Left lung (tissue), 4 donors: ENCODE measurements at regions not wholly inside any gene's neighbourhood (a gene's known extent, or its start where the extent isn't known, plus 50 kb on each side); places are given as distances from the start of the nearest gene placed in this dataset.

ENCODE experiments used
- ATAC-seq: fragments of 200-7000 bp; cut with Tn5 transposase; one replicate; pipeline ENCODE4 v1.9.1; 2020; ENCODE audit warnings: moderate library complexity
- DNase-seq, 4 donors: peaks; one replicate each; pipeline ENCODE4 v3.0.0-alpha.2; 2013 to 2020
- H3K27ac ChIP-seq, 2 donors: fragments of 200-600 bp; sonication (generic) in 1 of 2; one replicate each; pipeline versions ENCODE4 v1.5.0 to v1.8.0; 2020 to 2021
- H3K27me3 ChIP-seq, 2 donors: fragments of 200-600 bp; sonication (generic) in 1 of 2; one replicate each; pipeline versions ENCODE4 v1.5.0 to v1.8.0; 2020 to 2021
- H3K36me3 ChIP-seq, 2 donors: fragments of 200-600 bp; sonication (generic) in 1 of 2; one replicate each; pipeline versions ENCODE4 v1.5.0 to v1.8.0; 2020 to 2021
- H3K4me1 ChIP-seq, 2 donors: fragments of 200-600 bp; one replicate each; pipeline ENCODE4 v1.8.0; 2021
- H3K4me3 ChIP-seq, 2 donors: fragments of 200-600 bp; sonication (generic) in 1 of 2; one replicate each; pipeline versions ENCODE4 v1.5.0 to v1.8.0; 2020 to 2021; ENCODE audit warnings: mild to moderate bottlenecking in 1 of 2
- H3K9me3 ChIP-seq, 2 donors: fragments of 200-600 bp; sonication (generic) in 1 of 2; one replicate each; pipeline versions ENCODE4 v1.5.0 to v1.8.0; 2020 to 2021
- intact Hi-C, 2 donors: fragments of 100-400 bp; cut with DNase I; formaldehyde crosslinking; loops; one replicate each; pipeline versions ENCODE4 v1.11.2 to v1.14.2; 2022
- TF ChIP-seq, protein P1 (sequence below), 2 donors: fragments of 200-600 bp; sonication (generic) in 1 of 2; IDR thresholded peaks; one replicate each; pipeline versions ENCODE4 v1.5.0 to v1.8.0; 2021; ENCODE audit warnings: antibody characterized with exemption in 2 of 2
- donor health status: DM: no; HTN: yes; CAD: no.
- donor health status: DM: no; HTN: no; CAD: no.

DNA sequence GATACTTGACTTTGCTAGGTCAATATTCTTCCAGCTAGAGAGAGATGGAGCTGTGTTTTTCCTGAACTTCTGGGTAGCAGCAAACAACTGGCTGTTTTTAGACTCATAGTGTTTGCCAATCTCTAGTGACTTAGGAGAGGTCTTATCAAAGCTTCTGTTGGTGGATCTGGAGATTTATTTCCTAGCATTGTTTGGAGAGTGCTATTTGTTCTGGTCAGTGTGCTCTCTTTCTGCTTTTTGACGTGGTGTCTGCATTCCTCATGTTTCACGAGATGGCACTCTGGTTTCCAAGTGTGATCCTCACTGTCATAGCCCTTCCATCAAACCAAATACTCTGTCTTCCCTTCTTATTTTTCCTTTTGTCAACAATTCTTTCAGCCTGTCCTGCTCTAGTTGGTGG lies 88.6 kb upstream of the DAZL start:
- no peak overlapping the region for H3K4me3 ChIP-seq
- intact Hi-C loops, result no loop called here
- no peak overlapping the region for H3K27ac ChIP-seq
- ATAC-seq (no peak), DNase-seq (no peak)
- no peaks in the 10 kb centered on the region for H3K9me3 ChIP-seq
- H3K36me3 ChIP-seq, result no peaks in the 10 kb centered on the region
- TF ChIP-seq, protein P1, sequence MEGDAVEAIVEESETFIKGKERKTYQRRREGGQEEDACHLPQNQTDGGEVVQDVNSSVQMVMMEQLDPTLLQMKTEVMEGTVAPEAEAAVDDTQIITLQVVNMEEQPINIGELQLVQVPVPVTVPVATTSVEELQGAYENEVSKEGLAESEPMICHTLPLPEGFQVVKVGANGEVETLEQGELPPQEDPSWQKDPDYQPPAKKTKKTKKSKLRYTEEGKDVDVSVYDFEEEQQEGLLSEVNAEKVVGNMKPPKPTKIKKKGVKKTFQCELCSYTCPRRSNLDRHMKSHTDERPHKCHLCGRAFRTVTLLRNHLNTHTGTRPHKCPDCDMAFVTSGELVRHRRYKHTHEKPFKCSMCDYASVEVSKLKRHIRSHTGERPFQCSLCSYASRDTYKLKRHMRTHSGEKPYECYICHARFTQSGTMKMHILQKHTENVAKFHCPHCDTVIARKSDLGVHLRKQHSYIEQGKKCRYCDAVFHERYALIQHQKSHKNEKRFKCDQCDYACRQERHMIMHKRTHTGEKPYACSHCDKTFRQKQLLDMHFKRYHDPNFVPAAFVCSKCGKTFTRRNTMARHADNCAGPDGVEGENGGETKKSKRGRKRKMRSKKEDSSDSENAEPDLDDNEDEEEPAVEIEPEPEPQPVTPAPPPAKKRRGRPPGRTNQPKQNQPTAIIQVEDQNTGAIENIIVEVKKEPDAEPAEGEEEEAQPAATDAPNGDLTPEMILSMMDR (IDR thresholded peaks at IDR 0.05), result no peak
- peaks cover 0 to 9% of the 10 kb centered on the region in 2 donors for H3K4me1 ChIP-seq
- H3K27me3 ChIP-seq, result no peaks in the 10 kb centered on the region

- ATAC-seq (no peak), DNase-seq (no peak)
- no peaks in the 10 kb centered on the region for H3K9me3 ChIP-seq
- H3K27ac ChIP-seq, result no peak overlapping the region
- peaks cover 0 to 9% of the 10 kb centered on the region in 2 donors for H3K4me1 ChIP-seq
- intact Hi-C loops, result no loop called here
- no peak overlapping the region for H3K4me3 ChIP-seq
- H3K27me3 ChIP-seq, result no peaks in the 10 kb centered on the region
- TF ChIP-seq, protein P1 (IDR thresholded peaks at IDR 0.05), result no peak
- H3K36me3 ChIP-seq, result no peaks in the 10 kb centered on the region
These were observed 90.5 kb upstream of the DAZL start for GRCh38 chr3:16695710-16696109.

DNA sequence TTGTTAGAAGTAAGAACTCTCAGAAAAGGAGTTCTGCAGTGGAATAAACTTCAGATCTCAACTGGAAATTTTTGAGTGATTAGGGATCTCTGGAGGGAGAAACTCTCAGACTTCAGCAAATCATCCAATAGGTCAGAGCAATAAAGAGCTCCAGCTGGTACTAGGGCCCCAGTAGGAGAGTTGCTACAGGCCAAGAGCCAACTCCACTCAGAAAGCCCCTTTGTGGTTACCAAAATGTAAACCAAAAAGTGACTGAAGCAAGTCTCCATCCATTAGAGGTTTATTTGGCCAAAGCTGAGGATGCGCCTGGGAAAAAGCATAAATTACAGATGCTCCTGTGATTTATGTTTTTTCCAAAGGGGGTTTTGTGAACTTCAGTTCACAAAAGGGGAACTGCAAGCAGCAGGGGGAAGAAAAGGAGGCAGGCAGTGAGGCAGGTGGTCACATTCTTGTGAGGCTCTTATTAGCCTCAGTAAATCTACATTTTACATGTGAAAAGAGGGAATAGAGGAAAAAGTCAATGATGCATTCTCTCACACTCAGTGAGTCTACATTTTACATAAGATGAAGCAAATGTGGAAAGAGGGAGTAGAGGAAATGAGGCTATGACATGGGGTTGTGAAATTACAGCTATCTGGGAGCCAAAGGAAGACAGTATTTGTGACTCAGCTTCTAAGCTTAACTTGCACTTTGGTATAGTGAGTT lies 92.4 kb upstream of the DAZL start:
- ATAC-seq (peak; percentile 31), DNase-seq (no peak)
- H3K27ac ChIP-seq, result peak overlapping the region in 1 of 2 donors; percentile 2
- H3K4me3 ChIP-seq, result no peak overlapping the region
- no peaks in the 10 kb centered on the region for H3K9me3 ChIP-seq
- no peaks in the 10 kb centered on the region for H3K27me3 ChIP-seq
- peaks cover 0 to 9% of the 10 kb centered on the region in 2 donors for H3K4me1 ChIP-seq
- intact Hi-C loops, result no loop called here
- no peaks in the 10 kb centered on the region for H3K36me3 ChIP-seq
- TF ChIP-seq, protein P1 (IDR thresholded peaks at IDR 0.05), result no peak

GRCh38 chr3:16700651-16701050 lies 95.4 kb upstream of the DAZL start:
- Histone ChIP-seq H3K27ac (no peak overlapping the region), H3K9me3 (no peaks in the 10 kb centered on the region), H3K27me3 (no peaks in the 10 kb centered on the region), H3K4me3 (no peak overlapping the region), H3K36me3 (no peaks in the 10 kb centered on the region), H3K4me1 (peaks cover 0 to 13% of the 10 kb centered on the region in 2 donors)
- no peak for DNase-seq
- intact Hi-C loops, result no loop called here
- TF ChIP-seq, protein P1 (IDR thresholded peaks at IDR 0.05), result no peak
- ATAC-seq, result no peak

GRCh38 chr3:16704941-16705340 lies 99.7 kb upstream of the DAZL start:
- peak overlapping the region in 1 of 2 donors; percentile 56 for H3K27ac ChIP-seq
- intact Hi-C loops, result no loop called here
- TF ChIP-seq, protein P1 (IDR thresholded peaks at IDR 0.05), result no peak
- H3K4me3 ChIP-seq, result no peak overlapping the region
- DNase-seq (no peak), ATAC-seq (no peak)
- H3K4me1 ChIP-seq, result peaks cover 0 to 5% of the 10 kb centered on the region in 2 donors
- H3K27me3 ChIP-seq, result no peaks in the 10 kb centered on the region
- no peaks in the 10 kb centered on the region for H3K9me3 ChIP-seq
- H3K36me3 ChIP-seq, result no peaks in the 10 kb centered on the region
